GM18517 (cell line): ENCODE measurements at regions not wholly inside any gene's neighbourhood (a gene's known extent, or its start where the extent isn't known, plus 50 kb on each side); places are given as distances from the start of the nearest gene placed in this dataset.
A peak's percentile ranks its signal among the peaks of the same experiment; 100 is the strongest.
"Not testable (repeated sequence)": the region's sequence is repeated elsewhere in the genome, so short reads cannot be mapped to it uniquely, and the experiment has no call there.

Source experiments
- ATAC-seq: cut with Tn5 transposase; IDR thresholded peaks from one replicate; pipeline ENCODE4 v1.9.1; 2021; ENCODE audit warnings: mild to moderate bottlenecking, moderate library complexity; ENCODE audit not compliant: unreplicated experiment

- ATAC-seq = no peak
These were observed 1176.1 kb downstream of the GATA3 start for GRCh38 chr10:9230625-9231024.

GRCh38 chr10:9234191-9234590 is 1179.7 kb downstream of the GATA3 start:
- ATAC-seq = no peak

GRCh38 chr10:9238041-9238440 is 1183.6 kb downstream of the GATA3 start:
- no peak for ATAC-seq

- ATAC-seq = no peak
These were observed 1184.8 kb downstream of the GATA3 start for GRCh38 chr10:9239298-9239697.

- ATAC-seq = no peak
These were observed 1189.5 kb downstream of the GATA3 start for GRCh38 chr10:9243941-9244411.

GRCh38 chr10:9244864-9245263 is 1190.4 kb downstream of the GATA3 start:
- no peak for ATAC-seq

- ATAC-seq = no peak
These were observed 1198.6 kb downstream of the GATA3 start for GRCh38 chr10:9253121-9253520.

- no peak for ATAC-seq
These were observed 1199.9 kb downstream of the GATA3 start for GRCh38 chr10:9254353-9254752.

GRCh38 chr10:9260690-9261089 is 1206.2 kb downstream of the GATA3 start:
- ATAC-seq = no peak

GRCh38 chr10:9262770-9263169 is 1208.3 kb downstream of the GATA3 start:
- ATAC-seq = no peak

GRCh38 chr10:9268176-9268575 is 1213.7 kb downstream of the GATA3 start:
- ATAC-seq = no peak

- not testable (repeated sequence) for ATAC-seq
These were observed 1218.8 kb downstream of the GATA3 start for GRCh38 chr10:9273126-9273833.

GRCh38 chr10:9274206-9274755 is 1219.8 kb downstream of the GATA3 start:
- no peak for ATAC-seq

GRCh38 chr10:9275861-9276260 is 1221.4 kb downstream of the GATA3 start:
- no peak for ATAC-seq

GRCh38 chr10:9285690-9286089 is 1231.2 kb downstream of the GATA3 start:
- no peak for ATAC-seq

- no peak for ATAC-seq
These were observed 1235.3 kb downstream of the GATA3 start for GRCh38 chr10:9289811-9290210.

- no peak for ATAC-seq
These were observed 1236.6 kb downstream of the GATA3 start for GRCh38 chr10:9291081-9291480.

- ATAC-seq = peak; percentile 34
These were observed 1239.7 kb downstream of the GATA3 start for GRCh38 chr10:9294132-9294663.

GRCh38 chr10:9294865-9295264 is 1240.4 kb downstream of the GATA3 start:
- ATAC-seq = peak; percentile 79

GRCh38 chr10:9296190-9296589 is 1241.7 kb downstream of the GATA3 start:
- ATAC-seq = no peak

GRCh38 chr10:9297580-9297979 is 1243.1 kb downstream of the GATA3 start:
- no peak for ATAC-seq

GRCh38 chr10:9299966-9300365 is 1245.5 kb downstream of the GATA3 start:
- no peak for ATAC-seq
